ENCODE measurements at regions not wholly inside any gene's neighbourhood (a gene's known extent, or its start where the extent isn't known, plus 50 kb on each side); places are given as distances from the start of the nearest gene placed in this dataset.

DNA sequence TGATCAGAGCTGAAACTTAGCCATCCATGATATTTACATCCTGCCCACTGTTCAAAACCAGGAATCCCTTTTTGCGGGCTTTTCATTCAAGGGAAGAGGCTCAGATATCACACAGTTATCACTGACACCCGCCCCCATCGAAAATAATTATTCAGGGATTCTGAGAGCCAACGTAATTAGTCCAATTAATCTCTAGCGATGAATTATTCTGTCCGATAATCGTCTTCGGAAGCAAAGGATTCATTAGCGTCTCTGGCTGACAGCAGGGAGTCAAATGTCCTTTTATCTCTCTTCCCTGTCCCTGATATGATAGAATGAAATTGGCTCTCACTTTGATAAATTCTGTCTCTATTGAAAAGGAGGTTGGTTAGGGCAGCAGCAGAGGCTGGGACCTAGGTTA lies 140.4 kb upstream of the IPO9 start:
- no peak for DNase-seq (ENCODE audit: low read depth)

GRCh38 chr1:201689647-201690046 lies 139.3 kb upstream of the IPO9 start:
- DNase-seq (ENCODE audit: low read depth) = no peak

GRCh38 chr1:201690528-201690927 lies 138.4 kb upstream of the IPO9 start:
- no peak for DNase-seq (ENCODE audit: low read depth)

- no peak for DNase-seq (ENCODE audit: low read depth)
These were observed 137.0 kb upstream of the IPO9 start for GRCh38 chr1:201691716-201692554.

- no peak for DNase-seq (ENCODE audit: low read depth)
These were observed 136.2 kb upstream of the IPO9 start for GRCh38 chr1:201692555-201693394.

DNA sequence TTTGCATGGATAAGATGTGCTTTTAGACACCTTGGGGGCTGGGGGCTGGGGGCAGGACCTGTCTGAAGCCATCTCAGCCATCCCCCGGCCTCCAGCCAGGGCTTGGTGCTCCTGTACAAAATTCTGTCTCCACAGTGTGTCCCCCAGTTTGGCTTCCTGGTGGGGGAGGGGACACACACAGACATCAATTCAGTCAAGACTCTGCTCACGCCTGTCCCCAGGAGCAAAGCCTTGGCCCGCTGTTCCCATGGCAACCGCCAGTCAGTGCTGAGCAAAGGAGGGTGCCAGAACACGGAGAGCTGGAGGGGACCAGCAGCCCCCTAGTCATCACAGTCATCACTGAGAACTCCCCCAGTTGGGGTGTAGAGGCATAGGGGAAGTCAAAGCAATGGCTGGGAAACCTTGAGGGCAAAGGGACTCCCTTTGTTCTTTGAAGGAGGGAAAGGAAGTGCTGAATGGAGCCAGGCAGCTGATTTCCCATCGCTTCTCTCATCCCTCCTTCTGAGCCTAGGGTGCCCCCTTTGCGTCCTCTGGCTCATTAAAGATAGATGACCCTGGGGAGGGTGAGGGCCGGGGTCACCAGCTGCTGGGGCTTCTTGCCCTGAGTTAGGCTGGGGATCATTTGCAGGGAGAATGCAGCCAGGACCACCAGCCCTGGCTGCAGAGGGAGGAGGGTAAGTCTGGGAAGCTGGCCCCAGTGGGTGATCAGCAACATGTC lies 134.9 kb upstream of the IPO9 start:
- DNase-seq (ENCODE audit: low read depth) = no peak

DNA sequence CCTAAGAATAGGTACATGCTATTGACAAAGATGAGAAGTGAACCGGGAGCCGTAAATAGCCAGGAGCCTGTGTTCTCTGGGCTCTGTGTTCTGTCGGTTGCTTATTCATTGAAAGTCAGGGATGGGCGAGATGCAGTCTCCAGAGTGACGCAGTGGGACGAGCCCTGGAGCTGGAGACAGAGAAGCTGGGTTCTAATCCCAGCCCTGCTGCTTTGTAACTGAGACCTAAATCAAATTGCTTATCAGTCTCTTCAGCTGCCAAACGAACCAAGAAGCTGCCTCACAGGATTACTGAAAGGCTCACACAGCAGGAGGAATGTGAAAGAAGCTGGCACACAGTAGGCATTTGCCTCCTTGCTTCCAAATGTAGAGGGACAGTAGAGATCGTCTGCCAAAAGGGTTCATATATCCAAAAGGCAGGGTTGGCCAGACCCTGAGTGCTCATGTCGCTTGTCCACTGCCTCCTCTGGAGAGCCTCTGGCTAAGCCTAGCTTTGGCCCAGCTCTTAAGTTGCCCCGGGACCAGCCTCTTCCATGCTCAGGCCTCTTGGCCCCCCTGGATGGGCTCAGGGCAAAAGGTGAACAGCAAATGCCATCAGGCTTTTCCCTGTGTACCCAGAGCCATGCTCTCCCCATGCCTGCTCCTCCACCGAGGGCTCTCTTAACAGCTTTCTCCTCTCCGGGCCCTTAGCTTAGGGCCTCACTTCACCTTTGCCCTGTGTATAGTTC lies 134.2 kb upstream of the IPO9 start:
- no peak for DNase-seq (ENCODE audit: low read depth)

- DNase-seq (ENCODE audit: low read depth) = no peak
These were observed 133.3 kb upstream of the IPO9 start for GRCh38 chr1:201695607-201696006.

- no peak for DNase-seq (ENCODE audit: low read depth)
These were observed 132.7 kb upstream of the IPO9 start for GRCh38 chr1:201696217-201696761.

DNA sequence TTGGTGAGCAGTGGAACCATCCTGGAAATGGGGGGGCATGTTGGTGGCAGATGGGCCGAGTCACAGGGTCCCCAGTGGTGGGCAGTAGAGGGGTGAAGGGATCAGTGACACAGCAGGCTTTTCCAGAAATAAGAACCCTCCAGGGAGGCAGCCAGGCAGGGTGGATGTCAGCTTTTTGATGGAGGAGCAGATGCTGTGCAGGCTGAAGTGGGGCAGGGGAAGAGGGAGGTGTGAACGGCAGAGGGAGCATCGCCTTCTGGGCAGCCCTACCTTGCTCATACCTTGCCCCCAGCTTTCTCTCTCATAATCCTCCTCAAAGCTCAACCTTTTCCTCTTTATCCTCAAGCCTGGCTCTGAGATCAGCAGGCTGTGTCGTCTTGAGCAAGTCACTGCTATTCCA lies 131.8 kb upstream of the IPO9 start:
- no peak for DNase-seq (ENCODE audit: low read depth)

DNA sequence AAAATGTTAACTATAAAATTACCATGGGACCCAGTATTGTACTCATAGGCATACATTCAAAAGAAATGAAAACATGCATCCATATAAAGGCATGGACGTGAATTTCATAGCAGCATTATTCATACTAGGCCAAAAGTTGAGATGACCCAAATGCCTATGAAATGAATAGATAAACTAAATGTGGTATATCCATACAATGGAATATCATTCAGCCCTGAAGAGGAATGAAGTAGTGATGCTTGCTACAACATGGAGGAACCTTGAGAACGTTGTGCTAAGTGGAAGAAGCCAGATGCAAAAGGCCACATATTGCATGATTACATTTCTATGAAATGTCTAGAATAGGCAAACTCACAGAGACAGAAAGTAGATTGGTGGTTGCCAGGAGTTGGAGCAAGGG lies 127.1 kb upstream of the IPO9 start:
- no peak for DNase-seq (ENCODE audit: low read depth)

- no peak for DNase-seq (ENCODE audit: low read depth)
These were observed 126.0 kb upstream of the IPO9 start for GRCh38 chr1:201702936-201703335.

DNA sequence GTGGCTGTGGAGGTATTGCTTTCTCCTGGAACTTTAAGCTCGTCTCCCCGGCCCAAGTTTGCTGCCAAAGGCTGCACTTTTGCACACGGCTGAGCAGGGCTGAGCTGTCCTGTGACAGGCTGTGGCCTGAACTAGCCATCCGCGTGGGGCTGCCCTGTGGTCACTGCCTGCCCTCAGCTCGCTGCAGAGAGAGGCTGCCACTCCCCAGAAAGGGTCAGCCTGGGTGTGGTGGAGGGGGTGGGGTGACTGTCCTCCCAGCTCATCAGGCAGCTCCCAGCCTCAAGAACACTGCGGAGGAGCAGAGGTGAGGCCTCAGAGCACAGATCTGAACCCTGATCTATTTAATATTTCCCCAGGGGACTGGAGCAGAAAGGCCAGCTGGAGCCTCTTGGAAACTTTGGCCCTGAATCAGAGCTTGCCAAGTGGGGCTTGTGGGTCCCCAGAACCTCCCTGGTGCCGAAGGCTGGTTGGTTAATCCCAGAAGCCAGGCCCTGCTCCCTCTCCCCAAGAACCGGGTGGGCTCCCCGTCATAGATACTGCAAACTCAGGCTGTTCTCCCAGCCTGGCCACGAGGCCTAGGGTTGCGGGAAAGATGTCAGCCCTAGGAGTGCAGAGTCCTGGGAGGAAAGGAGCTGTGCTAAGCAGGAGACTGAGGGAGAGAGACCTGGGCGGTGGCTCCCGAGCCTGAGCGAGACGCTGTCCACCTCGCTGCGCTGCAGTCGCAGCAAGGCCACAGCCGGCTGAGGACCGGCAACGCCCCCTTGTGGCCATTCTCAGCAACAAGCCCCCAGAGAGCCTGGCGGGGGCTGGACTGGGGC lies 125.1 kb upstream of the IPO9 start:
- peak; percentile 33 for DNase-seq (ENCODE audit: low read depth)

- DNase-seq (ENCODE audit: low read depth) = no peak
These were observed 124.5 kb upstream of the IPO9 start for GRCh38 chr1:201704439-201704792.

- DNase-seq (ENCODE audit: low read depth) = no peak
These were observed 123.6 kb upstream of the IPO9 start for GRCh38 chr1:201705389-201705788.

GRCh38 chr1:201706109-201706508 lies 122.8 kb upstream of the IPO9 start:
- no peak for DNase-seq (ENCODE audit: low read depth)

DNA sequence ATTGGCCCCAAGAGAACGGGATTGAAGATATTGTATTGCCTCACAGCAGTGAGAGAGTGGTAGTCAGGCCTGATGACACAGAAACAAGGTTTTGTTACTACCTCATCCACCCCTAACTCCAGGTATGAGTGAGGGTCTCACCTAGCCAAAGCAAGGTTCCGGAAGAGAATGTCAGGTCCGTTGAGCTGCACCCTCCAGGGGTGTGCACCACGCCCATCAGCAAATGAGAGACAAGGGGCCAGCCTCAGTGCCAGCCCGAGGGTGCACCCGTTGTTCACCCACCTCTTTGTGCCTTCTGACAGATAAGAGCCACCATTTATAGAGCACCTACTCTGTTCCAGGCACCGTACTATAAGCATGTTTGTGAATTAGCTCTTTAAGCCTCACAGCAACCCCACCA lies 121.9 kb upstream of the IPO9 start:
- no peak for DNase-seq (ENCODE audit: low read depth)

GRCh38 chr1:201707656-201708055 lies 121.3 kb upstream of the IPO9 start:
- no peak for DNase-seq (ENCODE audit: low read depth)

DNA sequence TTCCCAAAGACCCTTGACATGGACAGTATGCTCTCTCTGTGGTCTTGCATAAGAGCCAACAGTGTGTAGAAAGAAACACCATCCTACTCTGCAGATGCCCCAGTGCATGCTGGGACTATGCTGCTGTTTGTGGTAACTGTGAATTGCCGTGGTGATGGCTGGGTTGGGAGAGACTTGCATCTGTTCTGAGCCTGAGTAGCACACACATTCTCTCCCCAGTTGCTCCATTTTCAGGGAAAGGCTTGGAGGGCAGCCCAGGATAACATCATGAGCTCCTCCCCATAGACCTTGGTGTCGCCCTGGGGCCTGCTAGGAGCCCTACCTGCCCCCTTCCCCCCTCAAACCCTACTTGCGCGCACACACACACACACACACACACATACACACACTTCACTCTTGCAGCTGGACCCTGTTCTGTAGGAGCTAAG lies 120.9 kb upstream of the IPO9 start:
- DNase-seq (ENCODE audit: low read depth) = no peak

DNA sequence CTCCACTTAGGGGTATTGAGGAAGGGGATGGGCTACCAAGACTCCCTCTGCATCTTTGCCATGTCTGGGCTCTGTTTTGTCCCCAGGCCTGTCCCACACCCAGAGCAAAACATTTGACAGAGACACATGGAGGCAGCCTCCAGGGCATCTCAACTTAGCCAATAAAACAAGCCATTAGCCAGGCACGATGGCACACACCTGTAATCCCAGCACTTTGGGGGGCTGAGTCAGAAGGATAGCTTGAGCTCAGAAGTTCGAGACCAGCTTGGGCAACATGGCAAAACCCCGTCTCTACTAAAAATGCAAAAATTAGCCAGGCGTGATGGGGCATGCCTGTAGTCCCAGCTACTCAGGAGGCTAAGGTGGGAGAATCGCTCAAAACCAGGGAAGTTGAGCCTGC lies 120.3 kb upstream of the IPO9 start:
- DNase-seq (ENCODE audit: low read depth) = no peak
